ENCODE measurements at regions not wholly inside any gene's neighbourhood (a gene's known extent, or its start where the extent isn't known, plus 50 kb on each side); places are given as distances from the start of the nearest gene placed in this dataset.

- no peaks in the 10 kb centered on the region for H3K4me1 ChIP-seq (ENCODE audit: control insufficient read depth in 1 of 2, insufficient read depth in 2 of 2, low read length in 2 of 2)
- H3K9me3 ChIP-seq (ENCODE audit: control insufficient read depth in 1 of 2, low read length in 2 of 2), result no peaks in the 10 kb centered on the region
- H3K4me3 ChIP-seq (ENCODE audit: low read depth in 1 of 2, low read length in 2 of 2), result no peak overlapping the region
- no peaks in the 10 kb centered on the region for H3K36me3 ChIP-seq (ENCODE audit: control insufficient read depth in 1 of 2, insufficient read depth in 2 of 2, low read length in 2 of 2)
- H3K27me3 ChIP-seq (ENCODE audit: control insufficient read depth in 1 of 2, insufficient read depth in 2 of 2, low read length in 2 of 2), result no peaks in the 10 kb centered on the region
- H3K27ac ChIP-seq (ENCODE audit: low read depth, low read length), result no peak overlapping the region
- no peak overlapping the region for H3K9ac ChIP-seq (ENCODE audit: low read depth in 1 of 2, low read length in 2 of 2)
Measured at GRCh38 chr13:106989876-106990275, 421.9 kb upstream of the ARGLU1 start.

- peaks cover 0 to 7% of the 10 kb centered on the region in 2 donors for H3K4me1 ChIP-seq (ENCODE audit: control insufficient read depth in 1 of 2, insufficient read depth in 2 of 2, low read length in 2 of 2)
- H3K36me3 ChIP-seq (ENCODE audit: control insufficient read depth in 1 of 2, insufficient read depth in 2 of 2, low read length in 2 of 2), result no peaks in the 10 kb centered on the region
- no peaks in the 10 kb centered on the region for H3K27me3 ChIP-seq (ENCODE audit: control insufficient read depth in 1 of 2, insufficient read depth in 2 of 2, low read length in 2 of 2)
- no peak overlapping the region for H3K27ac ChIP-seq (ENCODE audit: low read depth, low read length)
- no peak overlapping the region for H3K9ac ChIP-seq (ENCODE audit: low read depth in 1 of 2, low read length in 2 of 2)
- no peak overlapping the region for H3K4me3 ChIP-seq (ENCODE audit: low read depth in 1 of 2, low read length in 2 of 2)
- no peaks in the 10 kb centered on the region for H3K9me3 ChIP-seq (ENCODE audit: control insufficient read depth in 1 of 2, low read length in 2 of 2)
Measured at GRCh38 chr13:106987427-106987785, 419.5 kb upstream of the ARGLU1 start.

GRCh38 chr13:106986687-106987426, 418.9 kb upstream of the ARGLU1 start:
- H3K27ac ChIP-seq (ENCODE audit: low read depth, low read length), result no peak overlapping the region
- no peak overlapping the region for H3K4me3 ChIP-seq (ENCODE audit: low read depth in 1 of 2, low read length in 2 of 2)
- no peaks in the 10 kb centered on the region for H3K9me3 ChIP-seq (ENCODE audit: control insufficient read depth in 1 of 2, low read length in 2 of 2)
- no peak overlapping the region for H3K9ac ChIP-seq (ENCODE audit: low read depth in 1 of 2, low read length in 2 of 2)
- H3K36me3 ChIP-seq (ENCODE audit: control insufficient read depth in 1 of 2, insufficient read depth in 2 of 2, low read length in 2 of 2), result no peaks in the 10 kb centered on the region
- no peaks in the 10 kb centered on the region for H3K27me3 ChIP-seq (ENCODE audit: control insufficient read depth in 1 of 2, insufficient read depth in 2 of 2, low read length in 2 of 2)
- H3K4me1 ChIP-seq (ENCODE audit: control insufficient read depth in 1 of 2, insufficient read depth in 2 of 2, low read length in 2 of 2), result peaks cover 0 to 7% of the 10 kb centered on the region in 2 donors

GRCh38 chr13:106986033-106986484, 418.1 kb upstream of the ARGLU1 start:
- H3K4me3 ChIP-seq (ENCODE audit: low read depth in 1 of 2, low read length in 2 of 2), result no peak overlapping the region
- no peak overlapping the region for H3K9ac ChIP-seq (ENCODE audit: low read depth in 1 of 2, low read length in 2 of 2)
- H3K9me3 ChIP-seq (ENCODE audit: control insufficient read depth in 1 of 2, low read length in 2 of 2), result no peaks in the 10 kb centered on the region
- no peaks in the 10 kb centered on the region for H3K36me3 ChIP-seq (ENCODE audit: control insufficient read depth in 1 of 2, insufficient read depth in 2 of 2, low read length in 2 of 2)
- H3K4me1 ChIP-seq (ENCODE audit: control insufficient read depth in 1 of 2, insufficient read depth in 2 of 2, low read length in 2 of 2), result peaks cover 0 to 7% of the 10 kb centered on the region in 2 donors
- no peaks in the 10 kb centered on the region for H3K27me3 ChIP-seq (ENCODE audit: control insufficient read depth in 1 of 2, insufficient read depth in 2 of 2, low read length in 2 of 2)
- no peak overlapping the region for H3K27ac ChIP-seq (ENCODE audit: low read depth, low read length)

GRCh38 chr13:106985481-106985880, 417.5 kb upstream of the ARGLU1 start:
- Histone ChIP-seq H3K27ac (ENCODE audit: low read depth, low read length) (no peak overlapping the region), H3K4me1 (ENCODE audit: control insufficient read depth in 1 of 2, insufficient read depth in 2 of 2, low read length in 2 of 2) (peaks cover 0 to 7% of the 10 kb centered on the region in 2 donors), H3K36me3 (ENCODE audit: control insufficient read depth in 1 of 2, insufficient read depth in 2 of 2, low read length in 2 of 2) (no peaks in the 10 kb centered on the region), H3K27me3 (ENCODE audit: control insufficient read depth in 1 of 2, insufficient read depth in 2 of 2, low read length in 2 of 2) (no peaks in the 10 kb centered on the region), H3K4me3 (ENCODE audit: low read depth in 1 of 2, low read length in 2 of 2) (no peak overlapping the region), H3K9me3 (ENCODE audit: control insufficient read depth in 1 of 2, low read length in 2 of 2) (no peaks in the 10 kb centered on the region), H3K9ac (ENCODE audit: low read depth in 1 of 2, low read length in 2 of 2) (no peak overlapping the region)

GRCh38 chr13:106981051-106981450, 413.1 kb upstream of the ARGLU1 start:
- peaks cover 0 to 7% of the 10 kb centered on the region in 2 donors for H3K4me1 ChIP-seq (ENCODE audit: control insufficient read depth in 1 of 2, insufficient read depth in 2 of 2, low read length in 2 of 2)
- no peak overlapping the region for H3K4me3 ChIP-seq (ENCODE audit: low read depth in 1 of 2, low read length in 2 of 2)
- H3K9ac ChIP-seq (ENCODE audit: low read depth in 1 of 2, low read length in 2 of 2), result no peak overlapping the region
- no peaks in the 10 kb centered on the region for H3K36me3 ChIP-seq (ENCODE audit: control insufficient read depth in 1 of 2, insufficient read depth in 2 of 2, low read length in 2 of 2)
- no peaks in the 10 kb centered on the region for H3K27me3 ChIP-seq (ENCODE audit: control insufficient read depth in 1 of 2, insufficient read depth in 2 of 2, low read length in 2 of 2)
- no peak overlapping the region for H3K27ac ChIP-seq (ENCODE audit: low read depth, low read length)
- H3K9me3 ChIP-seq (ENCODE audit: control insufficient read depth in 1 of 2, low read length in 2 of 2), result no peaks in the 10 kb centered on the region

- Histone ChIP-seq H3K36me3 (ENCODE audit: control insufficient read depth in 1 of 2, insufficient read depth in 2 of 2, low read length in 2 of 2) (no peaks in the 10 kb centered on the region), H3K27me3 (ENCODE audit: control insufficient read depth in 1 of 2, insufficient read depth in 2 of 2, low read length in 2 of 2) (no peaks in the 10 kb centered on the region), H3K4me3 (ENCODE audit: low read depth in 1 of 2, low read length in 2 of 2) (no peak overlapping the region), H3K9ac (ENCODE audit: low read depth in 1 of 2, low read length in 2 of 2) (no peak overlapping the region), H3K9me3 (ENCODE audit: control insufficient read depth in 1 of 2, low read length in 2 of 2) (no peaks in the 10 kb centered on the region), H3K27ac (ENCODE audit: low read depth, low read length) (no peak overlapping the region), H3K4me1 (ENCODE audit: control insufficient read depth in 1 of 2, insufficient read depth in 2 of 2, low read length in 2 of 2) (no peaks in the 10 kb centered on the region)
Measured at GRCh38 chr13:106967391-106967790, 399.5 kb upstream of the ARGLU1 start.

GRCh38 chr13:106963151-106963550, 395.2 kb upstream of the ARGLU1 start:
- H3K9ac ChIP-seq (ENCODE audit: low read depth in 1 of 2, low read length in 2 of 2), result no peak overlapping the region
- no peak overlapping the region for H3K4me3 ChIP-seq (ENCODE audit: low read depth in 1 of 2, low read length in 2 of 2)
- H3K27ac ChIP-seq (ENCODE audit: low read depth, low read length), result no peak overlapping the region
- peaks cover 0 to 4% of the 10 kb centered on the region in 2 donors for H3K4me1 ChIP-seq (ENCODE audit: control insufficient read depth in 1 of 2, insufficient read depth in 2 of 2, low read length in 2 of 2)
- H3K27me3 ChIP-seq (ENCODE audit: control insufficient read depth in 1 of 2, insufficient read depth in 2 of 2, low read length in 2 of 2), result no peaks in the 10 kb centered on the region
- H3K36me3 ChIP-seq (ENCODE audit: control insufficient read depth in 1 of 2, insufficient read depth in 2 of 2, low read length in 2 of 2), result no peaks in the 10 kb centered on the region
- no peaks in the 10 kb centered on the region for H3K9me3 ChIP-seq (ENCODE audit: control insufficient read depth in 1 of 2, low read length in 2 of 2)

- H3K9me3 ChIP-seq (ENCODE audit: control insufficient read depth in 1 of 2, low read length in 2 of 2), result no peaks in the 10 kb centered on the region
- no peaks in the 10 kb centered on the region for H3K27me3 ChIP-seq (ENCODE audit: control insufficient read depth in 1 of 2, insufficient read depth in 2 of 2, low read length in 2 of 2)
- no peak overlapping the region for H3K4me3 ChIP-seq (ENCODE audit: low read depth in 1 of 2, low read length in 2 of 2)
- H3K9ac ChIP-seq (ENCODE audit: low read depth in 1 of 2, low read length in 2 of 2), result no peak overlapping the region
- H3K36me3 ChIP-seq (ENCODE audit: control insufficient read depth in 1 of 2, insufficient read depth in 2 of 2, low read length in 2 of 2), result no peaks in the 10 kb centered on the region
- no peak overlapping the region for H3K27ac ChIP-seq (ENCODE audit: low read depth, low read length)
- peaks cover 0 to 5% of the 10 kb centered on the region in 2 donors for H3K4me1 ChIP-seq (ENCODE audit: control insufficient read depth in 1 of 2, insufficient read depth in 2 of 2, low read length in 2 of 2)
Measured at GRCh38 chr13:106961651-106962050, 393.7 kb upstream of the ARGLU1 start.

GRCh38 chr13:106961216-106961615, 393.3 kb upstream of the ARGLU1 start:
- Histone ChIP-seq H3K27ac (ENCODE audit: low read depth, low read length) (no peak overlapping the region), H3K4me1 (ENCODE audit: control insufficient read depth in 1 of 2, insufficient read depth in 2 of 2, low read length in 2 of 2) (peaks cover 0 to 5% of the 10 kb centered on the region in 2 donors), H3K4me3 (ENCODE audit: low read depth in 1 of 2, low read length in 2 of 2) (no peak overlapping the region), H3K9me3 (ENCODE audit: control insufficient read depth in 1 of 2, low read length in 2 of 2) (no peaks in the 10 kb centered on the region), H3K9ac (ENCODE audit: low read depth in 1 of 2, low read length in 2 of 2) (no peak overlapping the region), H3K27me3 (ENCODE audit: control insufficient read depth in 1 of 2, insufficient read depth in 2 of 2, low read length in 2 of 2) (no peaks in the 10 kb centered on the region), H3K36me3 (ENCODE audit: control insufficient read depth in 1 of 2, insufficient read depth in 2 of 2, low read length in 2 of 2) (no peaks in the 10 kb centered on the region)

Measured in duodenal mucosa (tissue), 2 donors.